ENCODE measurements at regions not wholly inside any gene's neighbourhood (a gene's known extent, or its start where the extent isn't known, plus 50 kb on each side); places are given as distances from the start of the nearest gene placed in this dataset.

DNA sequence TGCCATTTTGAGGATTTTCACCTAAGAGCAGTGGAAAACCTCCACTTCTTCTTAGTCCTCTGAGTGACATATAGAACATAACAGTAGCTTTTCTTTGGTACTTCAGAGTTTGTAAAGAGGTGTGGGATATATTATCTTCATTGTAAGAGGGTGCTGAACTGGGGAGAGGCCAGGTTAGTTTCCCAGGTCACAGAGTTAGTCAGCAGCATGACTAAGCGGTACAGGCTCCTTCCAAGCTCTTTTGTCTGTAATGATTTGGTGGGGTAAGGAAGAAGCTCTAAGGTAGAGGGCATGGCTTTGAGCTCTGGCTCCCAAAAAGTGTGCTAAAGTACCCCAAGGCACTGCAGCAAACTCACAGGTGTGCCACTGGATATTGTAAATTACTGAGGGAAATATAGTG is 325.0 kb upstream of the PLXNA2 start:
- intact Hi-C loops (cut with DNase I), result no loop called here
- TF ChIP-seq, protein P1, sequence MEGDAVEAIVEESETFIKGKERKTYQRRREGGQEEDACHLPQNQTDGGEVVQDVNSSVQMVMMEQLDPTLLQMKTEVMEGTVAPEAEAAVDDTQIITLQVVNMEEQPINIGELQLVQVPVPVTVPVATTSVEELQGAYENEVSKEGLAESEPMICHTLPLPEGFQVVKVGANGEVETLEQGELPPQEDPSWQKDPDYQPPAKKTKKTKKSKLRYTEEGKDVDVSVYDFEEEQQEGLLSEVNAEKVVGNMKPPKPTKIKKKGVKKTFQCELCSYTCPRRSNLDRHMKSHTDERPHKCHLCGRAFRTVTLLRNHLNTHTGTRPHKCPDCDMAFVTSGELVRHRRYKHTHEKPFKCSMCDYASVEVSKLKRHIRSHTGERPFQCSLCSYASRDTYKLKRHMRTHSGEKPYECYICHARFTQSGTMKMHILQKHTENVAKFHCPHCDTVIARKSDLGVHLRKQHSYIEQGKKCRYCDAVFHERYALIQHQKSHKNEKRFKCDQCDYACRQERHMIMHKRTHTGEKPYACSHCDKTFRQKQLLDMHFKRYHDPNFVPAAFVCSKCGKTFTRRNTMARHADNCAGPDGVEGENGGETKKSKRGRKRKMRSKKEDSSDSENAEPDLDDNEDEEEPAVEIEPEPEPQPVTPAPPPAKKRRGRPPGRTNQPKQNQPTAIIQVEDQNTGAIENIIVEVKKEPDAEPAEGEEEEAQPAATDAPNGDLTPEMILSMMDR (IDR thresholded peaks at IDR 0.05), result no peak
- TF ChIP-seq POLR2AphosphoS5 (IDR thresholded peaks at IDR 0.05) (no peak), POLR2A (IDR thresholded peaks at IDR 0.05) (no peak), EP300 (IDR thresholded peaks at IDR 0.05) (no peak)
- 93 to 94% methylated on average over 1 of the region's 1 CpG for WGBS, 2 donors

DNA sequence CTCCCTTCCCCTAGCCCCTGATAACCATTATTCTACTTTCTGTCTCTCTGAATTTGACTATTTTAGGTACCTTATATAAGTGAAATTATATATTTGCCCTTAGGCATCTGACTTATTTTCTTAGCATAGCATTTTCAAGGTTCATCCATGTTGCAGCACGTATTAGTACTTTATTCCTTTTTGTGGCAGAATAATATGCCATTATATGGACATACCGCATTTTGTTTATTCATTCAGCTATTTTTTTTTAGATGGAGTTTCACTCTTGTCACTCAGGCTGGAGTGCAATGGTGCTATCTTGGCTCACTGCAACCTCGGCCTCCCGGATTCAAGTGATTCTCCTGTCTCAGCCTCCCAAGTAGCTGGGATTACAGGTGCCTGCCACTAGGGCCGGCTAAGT is 326.2 kb upstream of the PLXNA2 start:
- Histone ChIP-seq H3K27me3 (no peaks in the 10 kb centered on the region), H3K9me3 (no peaks in the 10 kb centered on the region), H3K36me3 (no peaks in the 10 kb centered on the region), H3K4me3 (no peak overlapping the region), H3K27ac (no peak overlapping the region), H3K4me1 (no peaks in the 10 kb centered on the region)
- no peak for TF ChIP-seq POLR2AphosphoS5 (IDR thresholded peaks at IDR 0.05)
- TF ChIP-seq, protein P1 (IDR thresholded peaks at IDR 0.05), result no peak
- TF ChIP-seq EP300 (IDR thresholded peaks at IDR 0.05), result no peak
- intact Hi-C loops (cut with DNase I), result no loop called here
- no peak for DNase-seq
- WGBS, 2 donors, result 93 to 94% methylated on average over 5 of the region's 5 CpGs

More for the DNA sequence above, 325.0 kb upstream of the PLXNA2 start:
- H3K9me3 ChIP-seq, result no peaks in the 10 kb centered on the region
- no peak for DNase-seq
- no peaks in the 10 kb centered on the region for H3K36me3 ChIP-seq
- H3K4me1 ChIP-seq, result no peaks in the 10 kb centered on the region
- H3K4me3 ChIP-seq, result no peak overlapping the region
- H3K27ac ChIP-seq, result no peak overlapping the region
- H3K27me3 ChIP-seq, result no peaks in the 10 kb centered on the region

DNA sequence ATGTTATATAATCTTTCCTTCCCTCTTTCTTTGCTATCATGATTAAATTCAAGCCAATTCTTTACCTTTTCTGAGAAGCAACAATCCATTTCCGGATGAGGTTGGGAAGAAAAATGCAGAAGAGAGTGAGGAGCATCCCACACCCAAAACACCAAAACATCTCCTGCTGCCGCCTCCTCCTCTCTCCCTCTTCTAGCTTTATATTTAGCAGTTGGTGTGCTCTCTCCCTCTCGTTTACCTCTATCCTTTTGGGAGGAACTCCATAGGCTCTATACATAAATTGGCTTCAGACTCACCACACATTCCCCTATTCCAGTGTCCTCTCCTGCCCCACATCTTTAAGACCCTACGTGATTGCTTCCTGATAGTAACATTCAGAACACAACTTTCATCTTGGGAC is 332.2 kb upstream of the PLXNA2 start:
- H3K27me3 ChIP-seq, result no peaks in the 10 kb centered on the region
- no peak for DNase-seq
- H3K9me3 ChIP-seq, result no peaks in the 10 kb centered on the region
- TF ChIP-seq, protein P1 (IDR thresholded peaks at IDR 0.05), result no peak
- TF ChIP-seq EP300 (IDR thresholded peaks at IDR 0.05), result no peak
- TF ChIP-seq POLR2A (IDR thresholded peaks at IDR 0.05), result no peak
- TF ChIP-seq POLR2AphosphoS5 (IDR thresholded peaks at IDR 0.05), result no peak
- H3K36me3 ChIP-seq, result no peaks in the 10 kb centered on the region
- intact Hi-C loops (cut with DNase I), result no loop called here
- H3K27ac ChIP-seq, result no peak overlapping the region
- WGBS, 2 donors, result 71 to 87% methylated on average over 4 of the region's 4 CpGs
- H3K4me1 ChIP-seq, result no peaks in the 10 kb centered on the region
- no peak overlapping the region for H3K4me3 ChIP-seq

DNA sequence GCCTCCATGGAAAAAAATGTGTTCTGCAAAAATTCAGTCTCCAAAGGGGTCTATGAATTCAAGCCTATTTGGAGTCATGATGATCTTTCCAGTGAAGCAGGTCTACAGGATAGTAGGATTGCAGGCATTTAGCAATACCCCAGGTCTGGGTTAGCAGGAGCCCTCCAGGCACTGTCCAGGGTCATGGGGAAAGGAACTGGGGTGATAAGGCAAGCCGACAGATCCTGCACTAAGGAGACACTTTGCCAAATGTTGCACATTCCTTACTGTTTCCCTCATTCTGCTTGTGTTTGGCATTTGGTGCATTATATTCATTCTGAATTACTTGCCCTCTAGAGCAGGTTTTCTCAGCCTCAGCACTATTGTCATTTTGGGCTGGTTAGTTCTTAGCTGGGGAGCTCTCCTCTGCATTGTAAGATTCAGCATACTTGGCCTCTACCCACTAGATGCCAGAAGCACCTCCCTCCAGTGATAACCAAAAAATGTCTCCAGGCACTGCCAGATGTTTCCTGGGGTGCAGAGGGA is 333.3 kb upstream of the PLXNA2 start:
- 71 to 75% methylated on average over 1 of the region's 1 CpG for WGBS, 2 donors
- H3K27me3 ChIP-seq, result no peaks in the 10 kb centered on the region
- H3K9me3 ChIP-seq, result no peaks in the 10 kb centered on the region
- DNase-seq, result no peak
- H3K27ac ChIP-seq, result no peak overlapping the region
- H3K4me1 ChIP-seq, result no peaks in the 10 kb centered on the region
- intact Hi-C loops (cut with DNase I), result no loop called here
- H3K36me3 ChIP-seq, result no peaks in the 10 kb centered on the region
- H3K4me3 ChIP-seq, result no peak overlapping the region
- TF ChIP-seq POLR2A (IDR thresholded peaks at IDR 0.05) (no peak), POLR2AphosphoS5 (IDR thresholded peaks at IDR 0.05) (no peak), EP300 (IDR thresholded peaks at IDR 0.05) (no peak)
- TF ChIP-seq, protein P1 (IDR thresholded peaks at IDR 0.05), result no peak

DNA sequence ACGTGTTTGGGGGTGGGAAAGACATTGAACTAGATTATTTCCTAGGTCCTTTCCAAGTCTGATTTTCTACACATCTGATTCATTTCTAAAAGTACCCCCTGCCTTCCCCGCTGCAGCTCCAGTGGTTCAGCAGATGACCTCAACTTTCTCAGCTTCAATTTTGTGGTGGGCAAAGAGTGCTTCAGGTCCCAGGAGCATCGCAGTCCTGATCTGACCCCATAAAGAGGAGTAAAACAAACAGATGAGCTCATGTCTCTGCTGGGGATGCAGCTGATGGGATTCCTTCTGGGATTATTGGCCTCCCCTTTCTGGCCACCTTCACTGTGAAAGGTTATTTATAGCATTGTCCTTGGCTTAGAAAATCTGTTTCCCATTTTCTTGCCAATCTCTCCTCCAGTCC is 337.0 kb upstream of the PLXNA2 start:
- H3K4me3 ChIP-seq, result no peak overlapping the region
- H3K27ac ChIP-seq, result no peak overlapping the region
- no peaks in the 10 kb centered on the region for H3K4me1 ChIP-seq
- H3K27me3 ChIP-seq, result no peaks in the 10 kb centered on the region
- TF ChIP-seq POLR2AphosphoS5 (IDR thresholded peaks at IDR 0.05) (no peak), POLR2A (IDR thresholded peaks at IDR 0.05) (no peak), EP300 (IDR thresholded peaks at IDR 0.05) (no peak)
- TF ChIP-seq, protein P1 (IDR thresholded peaks at IDR 0.05), result no peak
- no peak for DNase-seq
- intact Hi-C loops (cut with DNase I), result no loop called here
- no peaks in the 10 kb centered on the region for H3K36me3 ChIP-seq
- WGBS, 2 donors, result 45 to 64% methylated on average over 3 of the region's 3 CpGs
- H3K9me3 ChIP-seq, result no peaks in the 10 kb centered on the region

All from sigmoid colon (tissue), 6 donors.